ENCODE measurements at regions not wholly inside any gene's neighbourhood (a gene's known extent, or its start where the extent isn't known, plus 50 kb on each side); places are given as distances from the start of the nearest gene placed in this dataset.

DNA sequence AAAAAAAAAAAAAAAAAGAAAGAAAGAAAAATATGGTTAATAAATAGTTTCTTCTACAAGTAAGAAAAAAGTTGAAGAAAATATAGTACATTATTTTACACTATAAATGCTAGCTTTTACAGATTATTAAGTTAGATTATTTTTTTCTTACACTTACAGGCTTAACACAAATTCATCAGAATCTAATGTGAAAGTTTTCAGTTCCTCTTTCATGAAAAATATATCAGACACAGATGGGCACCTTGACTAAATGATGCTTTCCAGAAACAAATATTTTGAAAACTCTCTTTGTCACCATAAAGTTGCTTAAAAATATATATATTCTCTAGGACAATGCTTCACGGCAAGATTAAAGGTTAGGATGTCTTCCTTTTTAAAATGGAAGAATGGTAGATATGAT, 321.8 kb upstream of the HSF2 start:
- H3K4me3 ChIP-seq, result no peak overlapping the region
- DNase-seq (ENCODE audit: low read depth in 1 of 2, low spot score in 1 of 2) (no peak), ATAC-seq (no peak), FAIRE-seq (no peak)
- ChIA-PET POLR2A (no interaction called here), CTCF (no interaction called here)
- TF ChIP-seq MAZ (IDR thresholded peaks at IDR 0.05; ENCODE audit: borderline replicate concordance, low read depth, low read length) (no peak), FOXS1 (CRISPR knock-in tag; IDR thresholded peaks at IDR 0.05) (no peak), HOXB5 (CRISPR knock-in tag; IDR thresholded peaks at IDR 0.05) (no peak), ZSCAN20 (CRISPR knock-in tag; IDR thresholded peaks at IDR 0.05) (no peak), RNF2 (IDR thresholded peaks at IDR 0.05; ENCODE audit: borderline replicate concordance, low read depth) (no peak)
- TF ChIP-seq, protein P1, sequence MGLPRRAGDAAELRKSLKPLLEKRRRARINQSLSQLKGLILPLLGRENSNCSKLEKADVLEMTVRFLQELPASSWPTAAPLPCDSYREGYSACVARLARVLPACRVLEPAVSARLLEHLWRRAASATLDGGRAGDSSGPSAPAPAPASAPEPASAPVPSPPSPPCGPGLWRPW (IDR thresholded peaks at IDR 0.05), result no peak
- TF ChIP-seq, protein P2, sequence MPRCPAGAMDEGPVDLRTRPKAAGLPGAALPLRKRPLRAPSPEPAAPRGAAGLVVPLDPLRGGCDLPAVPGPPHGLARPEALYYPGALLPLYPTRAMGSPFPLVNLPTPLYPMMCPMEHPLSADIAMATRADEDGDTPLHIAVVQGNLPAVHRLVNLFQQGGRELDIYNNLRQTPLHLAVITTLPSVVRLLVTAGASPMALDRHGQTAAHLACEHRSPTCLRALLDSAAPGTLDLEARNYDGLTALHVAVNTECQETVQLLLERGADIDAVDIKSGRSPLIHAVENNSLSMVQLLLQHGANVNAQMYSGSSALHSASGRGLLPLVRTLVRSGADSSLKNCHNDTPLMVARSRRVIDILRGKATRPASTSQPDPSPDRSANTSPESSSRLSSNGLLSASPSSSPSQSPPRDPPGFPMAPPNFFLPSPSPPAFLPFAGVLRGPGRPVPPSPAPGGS (IDR thresholded peaks at IDR 0.05), result no peak
- no peaks in the 10 kb centered on the region for H3K9me3 ChIP-seq
- H3K27ac ChIP-seq, result no peak overlapping the region
- H3K4me1 ChIP-seq, result no peaks in the 10 kb centered on the region
- 21% methylated on average over 1 of the region's 1 CpG for WGBS (ENCODE audit: missing lambda C conversion rate)
- no peak overlapping the region for H3K4me2 ChIP-seq

DNA sequence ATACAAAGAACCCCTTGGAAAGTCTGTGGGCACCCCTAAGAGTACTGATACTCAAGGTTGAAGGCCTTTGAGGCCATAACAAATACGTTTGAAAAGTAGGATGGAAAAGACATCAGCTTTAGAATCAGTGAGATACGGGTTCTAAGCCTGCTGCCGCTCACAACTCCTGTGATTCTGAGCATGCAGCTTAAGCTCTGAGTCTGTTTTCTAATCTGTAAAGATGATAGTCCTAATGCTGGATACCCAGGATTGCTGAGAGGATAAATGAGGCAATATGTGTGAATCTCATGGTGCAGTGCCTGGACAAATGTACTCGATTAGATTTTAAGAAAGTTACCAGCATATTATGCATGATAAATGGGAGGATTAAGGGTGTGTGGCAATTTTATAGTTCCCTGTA, 321.0 kb upstream of the HSF2 start:
- 60% methylated on average over 4 of the region's 4 CpGs for WGBS (ENCODE audit: missing lambda C conversion rate)
- no peak overlapping the region for H3K4me3 ChIP-seq
- DNase-seq (ENCODE audit: low read depth in 1 of 2, low spot score in 1 of 2) (no peak), FAIRE-seq (no peak), ATAC-seq (no peak)
- no peak overlapping the region for H3K4me2 ChIP-seq
- ChIA-PET POLR2A (no interaction called here), CTCF (no interaction called here)
- H3K9me3 ChIP-seq, result no peaks in the 10 kb centered on the region
- no peak overlapping the region for H3K27ac ChIP-seq
- TF ChIP-seq MAFK (IDR thresholded peaks at IDR 0.05; ENCODE audit: partially characterized antibody) (no peak), POLR2A (IDR thresholded peaks at IDR 0.05; ENCODE audit: low read length) (no peak), ZC3H11A (IDR thresholded peaks at IDR 0.05) (no peak)
- no peaks in the 10 kb centered on the region for H3K4me1 ChIP-seq

DNA sequence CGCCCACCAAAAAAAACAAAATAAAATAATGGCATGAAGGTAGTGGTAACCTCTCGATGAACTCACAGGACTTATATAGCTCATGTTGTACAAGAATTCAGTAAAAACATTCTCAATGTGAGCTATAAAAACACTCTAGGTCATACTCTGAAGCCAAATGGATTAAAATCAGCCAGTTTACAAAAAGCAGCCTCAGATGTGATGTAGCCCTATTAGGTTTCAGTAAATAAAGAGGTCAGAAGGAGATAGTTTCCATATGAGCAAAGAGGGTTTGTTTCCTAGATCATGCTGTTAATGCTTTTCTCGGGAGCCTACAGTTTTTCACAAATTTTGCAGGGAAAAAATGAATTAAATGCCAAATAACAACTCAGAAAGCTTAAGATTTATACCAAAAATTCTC, 319.5 kb upstream of the HSF2 start:
- Histone ChIP-seq H3K27ac (no peak overlapping the region), H3K4me1 (no peaks in the 10 kb centered on the region), H3K9me3 (no peaks in the 10 kb centered on the region), H3K4me3 (no peak overlapping the region), H3K4me2 (no peak overlapping the region)
- FAIRE-seq (no peak), DNase-seq (ENCODE audit: low read depth in 1 of 2, low spot score in 1 of 2) (no peak), ATAC-seq (no peak)
- TF ChIP-seq ZNF302 (CRISPR knock-in tag; IDR thresholded peaks at IDR 0.05) (no peak), MAFK (IDR thresholded peaks at IDR 0.05; ENCODE audit: partially characterized antibody) (no peak), HOXA7 (CRISPR knock-in tag; IDR thresholded peaks at IDR 0.05) (no peak), RAD21 (conservative IDR thresholded peaks at IDR 0.05 in 1 of 2, IDR thresholded peaks at IDR 0.05 in 1 of 2) (no peak), FOSL2 (IDR thresholded peaks at IDR 0.05) (no peak), FOSL2 (CRISPR knock-in tag; IDR thresholded peaks at IDR 0.05) (no peak), CBX8 (IDR thresholded peaks at IDR 0.05) (no peak), NR3C1 (IDR thresholded peaks at IDR 0.05) (no peak), ESRRA (IDR thresholded peaks at IDR 0.05; ENCODE audit: borderline replicate concordance, low read length) (no peak), HEYL (CRISPR knock-in tag; IDR thresholded peaks at IDR 0.05) (no peak), HDAC2 (IDR thresholded peaks at IDR 0.05) (no peak), EHF (CRISPR knock-in tag; IDR thresholded peaks at IDR 0.05) (no peak), POLR2AphosphoS2 (conservative IDR thresholded peaks at IDR 0.05; ENCODE audit: low read length) (no peak), JUNB (IDR thresholded peaks at IDR 0.05) (no peak), SMC3 (IDR thresholded peaks at IDR 0.05) (no peak), TP53 (CRISPR knock-in tag; IDR thresholded peaks at IDR 0.05) (no peak)
- TF ChIP-seq, protein P3, sequence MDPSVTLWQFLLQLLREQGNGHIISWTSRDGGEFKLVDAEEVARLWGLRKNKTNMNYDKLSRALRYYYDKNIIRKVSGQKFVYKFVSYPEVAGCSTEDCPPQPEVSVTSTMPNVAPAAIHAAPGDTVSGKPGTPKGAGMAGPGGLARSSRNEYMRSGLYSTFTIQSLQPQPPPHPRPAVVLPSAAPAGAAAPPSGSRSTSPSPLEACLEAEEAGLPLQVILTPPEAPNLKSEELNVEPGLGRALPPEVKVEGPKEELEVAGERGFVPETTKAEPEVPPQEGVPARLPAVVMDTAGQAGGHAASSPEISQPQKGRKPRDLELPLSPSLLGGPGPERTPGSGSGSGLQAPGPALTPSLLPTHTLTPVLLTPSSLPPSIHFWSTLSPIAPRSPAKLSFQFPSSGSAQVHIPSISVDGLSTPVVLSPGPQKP (IDR thresholded peaks at IDR 0.05; ENCODE audit: low read depth, low read length), result no peak
- TF ChIP-seq, protein P1 (IDR thresholded peaks at IDR 0.05), result no peak
- TF ChIP-seq, protein P2 (IDR thresholded peaks at IDR 0.05), result no peak
- TF ChIP-seq, protein P4, sequence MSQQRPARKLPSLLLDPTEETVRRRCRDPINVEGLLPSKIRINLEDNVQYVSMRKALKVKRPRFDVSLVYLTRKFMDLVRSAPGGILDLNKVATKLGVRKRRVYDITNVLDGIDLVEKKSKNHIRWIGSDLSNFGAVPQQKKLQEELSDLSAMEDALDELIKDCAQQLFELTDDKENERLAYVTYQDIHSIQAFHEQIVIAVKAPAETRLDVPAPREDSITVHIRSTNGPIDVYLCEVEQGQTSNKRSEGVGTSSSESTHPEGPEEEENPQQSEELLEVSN (IDR thresholded peaks at IDR 0.05; ENCODE audit: borderline replicate concordance, low read depth), result no peak
- 63% methylated on average over 3 of the region's 3 CpGs for WGBS (ENCODE audit: missing lambda C conversion rate)
- POLR2A ChIA-PET, result no interaction called here
- CTCF ChIA-PET, result interaction anchor here (1.4 kb wide), 1 partner anchor 895 kb away, joined by 4 read pairs; no protein-coding TSS in a partner anchor

Measured in A549 (cell line).